CD4-positive, alpha-beta T cell treated with Interleukin-2 at 100 ng/mL for 4 hours (primary cell): ENCODE measurements at regions not wholly inside any gene's neighbourhood (a gene's known extent, or its start where the extent isn't known, plus 50 kb on each side); places are given as distances from the start of the nearest gene placed in this dataset.

Experiments
- DNase-seq: peaks from one replicate; pipeline ENCODE4 v3.0.0-alpha.2; 2020; ENCODE audit warnings: low spot score

DNA sequence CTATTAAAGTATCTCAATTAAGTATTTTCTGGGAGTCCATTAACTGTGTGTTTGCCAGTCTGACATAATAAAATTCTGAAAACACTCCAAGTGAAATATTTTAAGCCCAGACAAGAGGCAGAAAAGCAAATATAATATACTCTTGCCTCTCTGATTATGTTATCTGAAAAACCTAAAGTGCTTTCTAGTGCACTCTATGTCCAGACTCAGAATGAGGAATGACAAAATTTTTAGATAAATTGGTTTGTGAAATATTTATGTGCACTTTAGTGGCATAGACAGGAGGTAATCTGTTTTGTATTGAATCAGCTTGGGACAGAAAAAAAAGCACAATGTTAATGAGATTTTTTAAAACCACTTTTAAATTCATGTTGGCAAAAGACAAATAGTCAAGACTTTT lies 508.2 kb upstream of the SUCLG2 start:
- DNase-seq, result no peak

DNA sequence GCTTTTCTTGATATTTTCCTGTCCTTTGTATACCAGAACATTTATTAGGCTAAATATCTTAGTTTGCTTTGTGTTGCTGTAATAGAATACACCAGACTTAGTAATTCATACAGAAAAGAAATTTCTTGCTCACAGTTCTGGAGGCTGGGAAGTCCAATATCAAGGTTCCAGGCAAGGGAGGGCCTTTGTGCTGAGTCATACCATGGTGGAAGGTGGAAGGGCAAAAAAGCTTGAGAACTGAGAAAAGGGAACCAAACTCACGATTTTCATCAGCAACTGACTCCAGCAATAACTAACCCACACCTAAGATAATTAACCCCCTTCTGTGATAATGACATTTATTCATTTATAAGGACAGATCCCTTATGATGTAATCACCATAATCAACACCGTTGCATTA lies 496.9 kb upstream of the SUCLG2 start:
- no peak for DNase-seq

DNA sequence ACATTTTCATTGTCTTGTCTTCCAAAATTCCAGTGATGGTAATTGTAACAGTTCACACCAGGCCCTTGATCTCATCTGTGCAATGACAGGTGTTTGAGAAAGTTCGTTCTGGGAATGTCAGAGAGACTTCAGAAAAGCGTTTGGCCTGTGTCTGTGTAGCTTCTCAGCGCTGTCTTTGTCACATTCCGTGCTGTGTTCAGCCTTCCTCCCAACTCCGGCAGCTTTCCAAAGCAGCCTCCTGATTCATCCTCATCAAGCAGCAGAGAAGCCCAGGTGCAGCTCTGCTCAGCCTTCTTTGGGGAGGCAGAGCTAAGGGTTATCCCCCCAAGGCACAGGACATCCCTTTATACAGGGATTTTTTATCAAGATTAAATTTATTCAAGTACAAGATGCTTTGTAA lies 494.0 kb upstream of the SUCLG2 start:
- DNase-seq, result no peak

GRCh38 chr3:68142441-68142840 lies 488.0 kb upstream of the SUCLG2 start:
- DNase-seq, result no peak

GRCh38 chr3:68139897-68140296 lies 485.5 kb upstream of the SUCLG2 start:
- DNase-seq, result no peak

DNA sequence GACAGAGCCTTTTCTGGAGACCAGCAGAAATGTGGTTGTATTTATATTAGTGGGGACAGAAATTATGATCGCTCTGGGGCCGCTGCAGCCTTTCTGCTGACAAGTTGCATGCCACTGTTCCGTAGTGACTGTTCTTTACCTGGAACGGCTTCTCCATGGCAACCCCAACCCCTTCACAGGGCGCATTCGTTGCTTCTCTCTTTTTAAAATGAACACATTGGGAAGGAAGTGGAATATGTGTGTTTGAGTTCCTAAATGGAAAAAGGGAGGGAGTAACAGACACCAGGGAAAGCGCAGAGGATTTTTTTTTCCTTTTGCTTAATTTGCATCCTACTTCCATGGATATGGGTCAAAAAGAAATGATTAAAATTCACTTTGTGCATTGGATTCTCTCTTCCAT lies 482.0 kb upstream of the SUCLG2 start:
- DNase-seq, result no peak

GRCh38 chr3:68135067-68135466 lies 480.7 kb upstream of the SUCLG2 start:
- DNase-seq, result no peak

GRCh38 chr3:68129065-68129464 lies 474.7 kb upstream of the SUCLG2 start:
- no peak for DNase-seq

DNA sequence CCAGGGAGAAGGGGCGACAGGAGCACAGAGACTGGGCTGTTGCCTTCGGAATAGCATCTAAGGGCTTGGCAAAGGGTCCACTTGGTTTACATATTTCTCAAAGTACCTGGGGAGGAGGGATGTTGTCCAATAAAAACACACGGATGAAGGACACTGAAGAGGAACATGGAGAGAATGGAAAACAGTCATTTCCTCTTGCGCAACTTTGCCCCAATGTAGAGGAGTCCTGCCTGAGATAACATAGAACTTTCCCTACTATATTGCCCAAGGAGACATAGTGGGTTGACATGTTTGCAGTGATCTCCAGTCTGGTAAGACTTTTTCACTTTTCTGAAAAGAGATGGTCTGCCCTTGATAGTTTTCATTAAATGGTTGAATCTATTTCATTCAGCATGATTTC lies 468.8 kb upstream of the SUCLG2 start:
- DNase-seq, result no peak

GRCh38 chr3:68121287-68121686 lies 466.9 kb upstream of the SUCLG2 start:
- DNase-seq, result no peak

DNA sequence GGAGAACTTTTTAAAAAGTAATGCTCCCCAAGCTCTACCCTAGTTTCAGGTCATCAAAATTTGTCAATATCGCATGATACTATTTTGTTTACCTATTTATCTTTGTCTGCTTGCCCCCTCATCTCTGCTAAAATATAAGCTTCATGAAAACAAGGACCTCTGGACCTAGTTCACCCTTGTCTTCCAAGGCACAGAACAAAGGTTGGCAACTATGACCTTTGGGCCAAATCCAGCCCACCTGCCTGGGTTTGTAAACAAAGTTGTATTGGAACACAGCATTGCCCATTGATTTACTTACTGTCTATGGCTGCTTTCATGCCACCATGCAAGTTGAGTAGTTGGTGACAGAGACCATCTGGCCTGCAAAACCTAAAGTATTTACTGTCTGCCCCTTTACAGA lies 462.2 kb upstream of the SUCLG2 start:
- no peak for DNase-seq

DNA sequence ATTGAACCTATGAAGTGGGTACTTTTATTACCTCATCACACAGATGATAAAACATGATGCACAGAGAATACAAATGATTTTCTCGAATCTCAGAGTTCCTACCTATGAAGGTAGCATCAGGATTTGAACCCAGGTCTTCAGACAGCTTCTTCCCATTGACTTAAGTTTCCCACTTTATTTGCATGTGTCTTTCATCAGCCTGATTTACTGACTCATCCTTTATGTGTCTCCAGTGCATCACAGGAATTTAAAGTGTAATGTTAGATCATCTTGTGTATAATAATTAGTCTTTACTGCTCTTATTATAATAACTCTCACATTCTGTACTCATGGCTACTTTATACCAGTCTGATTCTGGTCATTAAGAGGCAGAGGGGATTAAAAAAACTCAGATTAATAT lies 449.4 kb upstream of the SUCLG2 start:
- DNase-seq, result no peak

GRCh38 chr3:68090571-68090970 lies 436.2 kb upstream of the SUCLG2 start:
- DNase-seq, result no peak

GRCh38 chr3:68089572-68090011 lies 435.2 kb upstream of the SUCLG2 start:
- DNase-seq, result no peak

GRCh38 chr3:68088636-68089035 lies 434.2 kb upstream of the SUCLG2 start:
- DNase-seq, result no peak

DNA sequence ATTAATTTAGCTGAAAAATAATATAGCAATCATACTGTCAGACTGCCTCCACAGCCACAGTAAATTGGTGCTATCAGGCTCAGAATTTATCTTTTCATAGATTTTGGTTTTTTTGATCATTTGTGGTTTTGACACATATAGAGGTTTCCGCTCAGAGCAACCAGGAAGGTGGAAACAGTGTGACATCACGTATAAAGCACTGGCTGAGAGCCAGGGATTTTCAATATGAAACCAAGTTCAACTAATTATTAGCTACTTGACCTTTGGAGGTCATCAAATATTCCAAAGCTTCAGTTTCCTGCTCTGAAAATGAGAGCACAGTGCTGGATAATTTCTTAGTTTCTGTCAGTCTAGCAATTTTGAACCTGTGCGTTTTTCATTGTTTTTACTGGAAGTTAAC lies 433.8 kb upstream of the SUCLG2 start:
- peak; percentile 66 for DNase-seq

DNA sequence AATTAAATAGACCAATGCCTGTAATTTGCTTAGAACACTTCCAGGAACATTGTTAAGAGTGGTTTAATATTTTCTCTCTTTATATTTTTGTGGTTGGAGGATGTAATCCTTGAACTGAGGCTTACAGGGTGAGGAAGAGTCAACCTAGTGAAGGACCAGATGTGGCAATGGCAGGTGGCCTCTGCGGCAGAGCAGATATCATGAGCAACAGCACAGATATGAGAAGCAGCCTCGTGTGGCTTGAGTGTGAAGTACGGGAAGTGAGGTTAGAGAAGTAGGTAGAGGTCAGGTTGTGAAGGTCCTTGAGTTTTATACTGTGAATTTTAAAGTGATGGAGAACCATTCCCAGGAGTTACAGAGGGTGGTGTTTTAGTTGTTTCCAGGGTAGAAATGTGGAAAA lies 417.6 kb upstream of the SUCLG2 start:
- DNase-seq, result no peak

- no peak for DNase-seq
These were observed 415.8 kb upstream of the SUCLG2 start for GRCh38 chr3:68070186-68070585.

- no peak for DNase-seq
These were observed 412.9 kb upstream of the SUCLG2 start for GRCh38 chr3:68067314-68067713.

DNA sequence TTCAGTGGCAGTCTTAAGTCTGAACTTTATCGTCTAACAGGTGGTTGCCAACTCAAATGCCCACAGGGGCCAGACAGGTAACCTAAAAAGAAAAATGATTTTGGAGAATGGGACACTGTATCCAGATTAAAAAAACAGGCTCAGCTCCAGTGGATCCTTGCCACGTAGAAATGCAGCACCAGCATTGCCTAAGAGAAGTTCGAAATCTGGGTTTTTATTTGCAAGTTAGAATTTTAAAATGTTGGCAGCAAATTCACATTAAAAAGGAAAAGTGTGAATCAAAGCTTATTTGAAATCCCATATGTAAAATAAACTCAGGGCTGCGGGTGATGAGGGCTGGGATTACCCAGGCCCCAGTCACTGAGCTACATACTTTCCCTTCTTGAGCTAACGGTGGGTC lies 408.5 kb upstream of the SUCLG2 start:
- DNase-seq, result no peak

DNA sequence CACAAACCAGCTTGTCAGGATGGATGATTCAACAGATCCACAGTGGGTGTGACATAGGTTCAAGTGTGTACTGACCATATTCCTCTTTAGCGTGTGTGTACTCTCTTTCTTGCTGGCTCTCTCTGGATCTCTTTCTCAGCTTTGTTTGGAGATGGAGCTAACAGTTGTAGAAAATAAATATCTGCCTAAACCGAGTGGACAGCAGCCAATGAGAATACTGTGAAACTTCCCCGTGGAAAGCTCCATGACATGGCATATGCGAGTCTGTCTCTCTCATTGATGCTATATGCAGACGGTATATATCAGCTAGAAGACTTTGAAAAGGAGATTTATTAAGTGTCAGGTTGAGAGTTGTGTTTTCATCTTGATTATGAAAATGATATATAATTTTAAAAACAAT lies 406.5 kb upstream of the SUCLG2 start:
- no peak for DNase-seq

DNA sequence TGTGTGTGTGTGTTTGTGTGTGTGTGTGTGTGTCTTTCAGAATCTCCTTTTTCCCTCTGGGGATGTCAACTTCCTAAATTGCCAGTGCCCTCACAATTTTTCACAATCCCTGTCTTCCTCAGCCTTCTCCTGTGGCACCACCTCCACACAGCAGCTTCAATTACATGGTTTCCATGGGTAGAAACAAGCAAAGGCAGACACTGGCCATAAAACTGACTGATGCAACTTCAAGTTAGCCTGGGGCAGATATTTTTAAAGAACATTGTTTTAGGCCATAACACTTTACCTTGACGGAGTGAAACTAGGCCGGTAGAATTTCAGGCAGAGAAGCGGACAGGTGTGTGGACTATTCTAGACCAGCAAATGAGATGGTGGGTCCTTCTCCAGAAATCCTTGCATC lies 405.8 kb upstream of the SUCLG2 start:
- DNase-seq, result no peak

DNA sequence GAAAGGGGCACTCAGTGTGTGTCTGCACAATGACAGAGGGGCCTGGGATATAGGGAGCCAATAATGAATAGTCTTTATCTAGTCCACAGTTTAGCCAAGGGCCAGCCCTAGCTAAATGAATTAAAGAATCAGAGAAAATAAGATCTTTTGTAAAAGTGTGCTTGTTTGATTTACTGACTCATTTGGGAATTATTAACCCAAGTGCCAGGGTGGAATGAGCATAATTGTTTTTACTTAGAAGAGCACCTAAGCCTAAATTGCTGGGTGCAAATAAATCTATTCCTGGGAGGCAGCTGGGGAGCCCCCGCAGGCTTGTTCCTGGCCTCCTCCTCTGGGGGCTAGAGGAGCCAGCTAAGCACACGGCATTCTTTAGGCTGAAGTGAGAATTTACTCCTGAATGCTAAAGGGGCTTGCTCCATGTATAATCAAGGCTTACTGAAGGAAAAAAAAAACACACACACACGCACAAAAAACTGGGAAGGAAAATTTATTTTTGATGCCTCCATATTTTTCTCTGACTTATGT lies 405.3 kb upstream of the SUCLG2 start:
- no peak for DNase-seq

DNA sequence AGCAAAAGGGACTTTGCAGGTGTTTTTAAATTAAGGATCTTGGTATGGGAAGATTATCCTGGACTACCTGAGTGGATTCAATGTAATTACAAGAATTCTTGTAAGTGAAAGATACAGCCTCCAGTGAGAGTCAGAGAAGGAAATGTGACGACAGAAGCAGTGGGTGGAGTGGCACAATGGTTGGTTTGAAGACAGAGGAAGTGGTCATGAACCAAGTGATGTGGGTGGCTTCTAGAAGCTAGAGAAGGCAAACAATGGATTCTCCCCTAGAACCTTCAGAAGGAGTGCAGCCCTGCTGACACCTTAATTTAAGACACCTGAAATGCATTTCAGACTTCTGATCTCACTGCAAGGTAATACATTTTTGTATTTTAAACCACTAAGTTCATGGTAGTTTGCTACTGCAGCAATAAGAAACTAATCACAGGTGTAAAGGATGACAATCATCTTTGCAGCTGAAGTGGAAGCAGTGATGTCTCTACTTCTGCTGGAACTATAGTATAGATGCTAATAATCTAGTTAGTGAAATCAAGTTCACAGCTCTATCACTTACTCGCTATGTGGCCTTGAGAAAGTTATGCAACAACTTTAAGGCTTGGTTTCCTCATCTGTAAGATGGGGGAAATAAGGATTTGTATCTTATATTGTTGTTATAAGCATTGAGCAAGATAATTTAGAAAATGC lies 403.4 kb upstream of the SUCLG2 start:
- peak; percentile 70 for DNase-seq
